Kidney glomerular epithelial cell (primary cell): ENCODE measurements at regions not wholly inside any gene's neighbourhood (a gene's known extent, or its start where the extent isn't known, plus 50 kb on each side); places are given as distances from the start of the nearest gene placed in this dataset.
"Not testable (repeated sequence)": the region's sequence is repeated elsewhere in the genome, so short reads cannot be mapped to it uniquely, and the experiment has no call there.

ENCODE experiments used
- DNase-seq: peaks from one replicate; lab custom pipeline; 2025; lab: John Stamatoyannopoulos, UW

- DNase-seq: no peak
Measured at GRCh38 chr5:75843319-75843718, 126.1 kb upstream of the POC5 start.

GRCh38 chr5:75839547-75839946 is 122.3 kb upstream of the POC5 start:
- DNase-seq: no peak

- DNase-seq: no peak
Measured at GRCh38 chr5:75837258-75837841, 120.1 kb upstream of the POC5 start.

GRCh38 chr5:75831561-75831960 is 114.3 kb upstream of the POC5 start:
- no peak for DNase-seq

- no peak for DNase-seq
Measured at GRCh38 chr5:75828029-75828428, 110.8 kb upstream of the POC5 start.

- DNase-seq: no peak
Measured at GRCh38 chr5:75824323-75824722, 107.1 kb upstream of the POC5 start.

GRCh38 chr5:75823811-75824210 is 106.6 kb upstream of the POC5 start:
- DNase-seq: no peak

GRCh38 chr5:75818661-75819060 is 101.4 kb upstream of the POC5 start:
- DNase-seq: no peak

- DNase-seq: not testable (repeated sequence)
Measured at GRCh38 chr5:75799695-75800094, 82.5 kb upstream of the POC5 start.

GRCh38 chr5:75769338-75769737 is 52.1 kb upstream of the POC5 start:
- not testable (repeated sequence) for DNase-seq
